B cell (primary cell): ENCODE measurements at regions not wholly inside any gene's neighbourhood (a gene's known extent, or its start where the extent isn't known, plus 50 kb on each side); places are given as distances from the start of the nearest gene placed in this dataset.

Experiments
- EZH2 ChIP-seq: IDR thresholded peaks from 2 replicates; pipeline ENCODE4 v1.6.1; 2012; ENCODE audit warnings: borderline replicate concordance, low read depth, mild to moderate bottlenecking, moderate library complexity, low read length; ENCODE audit not compliant: insufficient read depth, poor library complexity, severe bottlenecking
- TF ChIP-seq, protein P1 (sequence below): fragments of 200-600 bp; IDR thresholded peaks from one replicate; pipeline ENCODE4 v1.8.0; 2022; ENCODE audit warnings: antibody characterized with exemption, mild to moderate bottlenecking

DNA sequence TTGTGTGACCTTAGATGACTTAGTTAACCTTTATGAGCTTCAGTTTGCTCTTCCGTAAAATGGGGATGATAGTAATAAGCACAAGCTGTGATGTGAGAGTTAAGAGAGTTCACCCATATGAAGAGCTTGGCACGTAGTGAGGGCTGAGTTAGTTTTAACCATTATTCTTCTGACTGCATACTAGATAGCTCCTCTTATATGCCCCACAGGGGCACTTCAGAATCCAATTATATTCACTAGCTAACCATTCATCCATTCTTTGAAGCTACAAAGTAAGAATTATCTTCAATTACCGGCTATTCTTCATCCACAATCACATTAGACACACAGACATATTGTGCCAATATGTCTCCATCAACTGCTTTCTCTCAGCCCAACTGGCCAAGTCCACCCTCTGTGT is 159.0 kb upstream of the STT3B start:
- TF ChIP-seq, protein P1, sequence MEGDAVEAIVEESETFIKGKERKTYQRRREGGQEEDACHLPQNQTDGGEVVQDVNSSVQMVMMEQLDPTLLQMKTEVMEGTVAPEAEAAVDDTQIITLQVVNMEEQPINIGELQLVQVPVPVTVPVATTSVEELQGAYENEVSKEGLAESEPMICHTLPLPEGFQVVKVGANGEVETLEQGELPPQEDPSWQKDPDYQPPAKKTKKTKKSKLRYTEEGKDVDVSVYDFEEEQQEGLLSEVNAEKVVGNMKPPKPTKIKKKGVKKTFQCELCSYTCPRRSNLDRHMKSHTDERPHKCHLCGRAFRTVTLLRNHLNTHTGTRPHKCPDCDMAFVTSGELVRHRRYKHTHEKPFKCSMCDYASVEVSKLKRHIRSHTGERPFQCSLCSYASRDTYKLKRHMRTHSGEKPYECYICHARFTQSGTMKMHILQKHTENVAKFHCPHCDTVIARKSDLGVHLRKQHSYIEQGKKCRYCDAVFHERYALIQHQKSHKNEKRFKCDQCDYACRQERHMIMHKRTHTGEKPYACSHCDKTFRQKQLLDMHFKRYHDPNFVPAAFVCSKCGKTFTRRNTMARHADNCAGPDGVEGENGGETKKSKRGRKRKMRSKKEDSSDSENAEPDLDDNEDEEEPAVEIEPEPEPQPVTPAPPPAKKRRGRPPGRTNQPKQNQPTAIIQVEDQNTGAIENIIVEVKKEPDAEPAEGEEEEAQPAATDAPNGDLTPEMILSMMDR: no peak
- TF ChIP-seq EZH2: no peak
